RKO (cell line): ENCODE measurements at regions not wholly inside any gene's neighbourhood (a gene's known extent, or its start where the extent isn't known, plus 50 kb on each side); places are given as distances from the start of the nearest gene placed in this dataset.

Experiments
- DNase-seq: peaks from one replicate; pipeline ENCODE4 v3.0.0-alpha.2; 2016; ENCODE audit warnings: low spot score

DNA sequence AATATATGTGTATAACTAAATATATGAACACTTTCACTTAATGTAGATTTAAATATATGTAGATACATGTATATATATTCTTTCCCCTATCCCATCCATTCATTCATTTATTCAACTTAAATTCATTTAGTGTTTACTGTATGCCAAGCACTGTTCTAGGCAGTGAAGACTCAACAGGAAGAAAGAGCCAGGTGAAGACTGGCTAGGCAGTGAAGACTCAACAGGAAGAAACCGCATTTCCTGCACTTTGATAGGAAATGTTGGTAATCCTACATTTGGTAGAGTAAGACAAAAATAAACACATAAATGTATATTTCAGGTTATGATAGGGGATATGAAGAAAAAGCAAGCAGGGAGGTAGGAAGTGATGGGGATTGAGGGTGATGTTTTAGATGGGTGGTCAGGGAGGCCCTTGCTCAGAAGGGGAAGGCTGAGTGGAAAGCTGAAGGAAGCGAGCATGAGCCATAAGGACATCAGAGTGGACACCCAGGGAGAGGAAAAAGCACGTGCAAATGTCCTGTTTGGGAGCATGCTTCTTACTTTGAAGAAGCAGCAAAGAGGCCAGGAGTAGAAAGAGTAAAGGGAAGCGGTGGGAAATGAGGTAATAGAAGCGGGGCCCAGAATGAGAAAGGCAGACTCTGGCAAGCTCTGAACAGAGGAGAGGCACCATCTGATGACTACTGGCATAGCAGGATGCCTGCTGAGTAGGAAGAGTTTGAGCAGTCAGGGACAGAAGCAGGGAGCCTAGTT, 227.8 kb upstream of the MAP3K1 start:
- no peak for DNase-seq

DNA sequence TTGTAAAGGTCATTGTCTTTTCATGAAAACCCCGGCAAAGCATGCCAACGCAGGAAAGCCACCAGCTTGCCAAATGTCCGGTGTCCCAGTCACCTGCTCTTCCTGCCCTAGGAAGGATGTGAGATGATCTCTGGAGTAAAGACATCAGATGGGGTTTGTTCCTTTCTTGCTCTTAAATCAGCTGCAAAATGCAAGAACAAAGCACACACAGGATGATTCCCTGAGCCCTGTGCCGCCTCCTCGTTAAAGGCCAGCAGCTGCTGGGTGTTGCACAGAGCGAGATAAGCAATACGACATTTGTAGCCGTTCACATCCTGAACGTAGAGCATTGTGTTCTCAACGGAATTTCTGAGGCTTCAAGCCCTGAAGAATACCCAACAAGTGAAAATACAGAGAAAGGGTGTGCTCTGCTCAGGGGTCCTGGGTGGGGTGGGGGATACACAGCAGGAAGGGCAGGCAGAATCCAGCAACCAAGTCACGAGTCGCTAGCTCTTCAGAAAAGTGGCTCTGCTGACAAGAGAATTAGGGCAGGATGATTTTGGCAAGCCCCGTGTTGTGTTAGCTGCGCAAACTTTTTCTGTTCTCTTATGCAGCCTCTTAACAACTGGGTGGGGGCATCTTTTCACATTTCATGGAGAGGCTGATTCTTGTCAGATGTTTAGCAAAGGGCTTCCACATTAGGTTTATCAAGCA, 229.2 kb upstream of the MAP3K1 start:
- no peak for DNase-seq

DNA sequence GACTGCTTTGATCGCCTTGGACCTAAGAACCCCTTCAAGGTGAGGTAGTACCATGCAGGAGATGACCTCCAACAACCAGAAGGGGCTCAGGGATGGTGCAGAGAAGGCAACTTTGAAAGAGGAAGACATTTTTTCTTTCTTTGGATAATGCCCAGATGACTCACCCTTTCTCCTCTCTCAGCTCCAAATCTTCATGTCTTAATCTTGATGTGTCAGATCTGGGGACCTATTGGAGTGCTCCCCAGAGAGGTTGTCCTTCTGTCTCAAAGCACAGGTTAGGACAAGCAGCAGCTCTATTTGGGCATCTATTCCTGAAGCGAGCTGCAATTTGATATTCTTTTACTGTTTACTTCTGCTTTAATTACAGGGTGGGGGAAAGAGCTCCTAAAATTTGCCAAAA, 229.9 kb upstream of the MAP3K1 start:
- DNase-seq: no peak

DNA sequence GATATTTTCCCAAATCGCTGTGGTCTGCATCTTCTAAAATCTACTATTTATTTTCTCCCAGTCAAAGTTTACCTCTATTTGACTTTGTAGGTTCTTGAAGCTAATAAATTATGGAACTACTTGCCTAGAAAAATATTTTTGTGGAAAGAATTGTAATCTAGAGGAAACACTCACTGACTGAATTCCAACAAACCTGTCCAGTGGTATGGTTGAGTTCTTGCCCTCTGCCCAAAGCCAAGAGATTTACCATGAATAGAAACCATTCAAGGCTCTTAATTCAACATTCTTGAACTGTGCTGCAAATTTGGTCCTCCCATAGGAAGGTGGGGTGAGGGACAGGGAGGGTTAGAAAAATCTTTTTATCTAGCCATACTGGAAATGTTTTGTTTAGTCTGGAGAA, 233.9 kb upstream of the MAP3K1 start:
- no peak for DNase-seq

DNA sequence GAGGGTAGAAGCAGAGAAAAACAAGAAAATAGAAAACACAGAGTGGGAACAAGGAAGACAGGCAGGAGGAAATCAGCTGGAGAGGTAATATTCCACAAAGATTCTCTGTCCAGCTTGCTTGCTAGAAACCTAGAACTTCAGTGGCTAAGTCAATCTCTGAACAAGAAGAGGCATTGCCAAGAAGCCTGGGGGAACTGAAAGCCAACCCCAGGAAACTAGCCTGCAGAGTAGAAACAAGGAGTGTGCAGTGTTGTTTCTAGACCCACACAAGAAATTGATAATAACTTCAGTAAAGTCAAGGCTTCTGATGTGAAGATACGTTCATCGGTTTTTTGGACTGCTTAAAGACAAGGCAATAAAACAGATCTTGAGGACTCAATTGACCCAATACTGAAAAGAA, 234.5 kb upstream of the MAP3K1 start:
- no peak for DNase-seq

DNA sequence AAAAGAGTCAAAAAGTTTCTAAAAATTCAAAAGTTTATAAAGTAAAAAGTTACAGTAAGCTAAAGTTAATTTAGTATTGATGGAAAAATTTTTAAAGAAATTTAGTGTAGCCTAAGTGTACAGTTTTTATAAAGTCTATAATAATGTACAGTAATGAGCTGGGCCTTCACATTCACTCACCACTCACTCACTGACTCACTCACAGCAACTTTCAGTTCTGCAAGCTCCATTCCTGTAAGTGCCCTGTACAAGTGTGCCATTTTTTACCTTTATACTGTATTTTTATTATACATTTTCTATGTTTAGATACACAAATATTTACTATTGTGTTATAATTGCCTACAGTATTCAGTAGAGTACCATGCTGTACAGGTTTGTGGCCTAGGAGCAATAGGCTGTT, 239.5 kb upstream of the MAP3K1 start:
- DNase-seq: no peak

DNA sequence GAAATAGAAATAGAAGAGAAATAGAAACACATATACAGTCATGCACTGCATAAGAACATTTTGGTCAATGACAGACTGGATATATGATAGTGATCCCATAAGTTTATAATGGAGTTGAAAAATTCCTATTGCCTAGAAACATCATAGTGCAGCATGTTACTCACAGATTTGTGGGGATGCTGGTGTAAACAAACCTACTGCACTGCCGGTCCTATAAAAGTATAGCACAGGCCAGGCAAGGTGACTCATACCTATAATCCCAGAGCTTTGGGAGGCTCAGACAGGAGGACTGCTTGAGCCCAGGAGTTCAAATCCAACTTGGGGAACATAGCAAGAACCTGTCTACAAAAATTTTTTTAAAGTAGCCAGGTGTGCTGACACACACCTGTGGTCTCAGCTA, 240.6 kb upstream of the MAP3K1 start:
- no peak for DNase-seq

DNA sequence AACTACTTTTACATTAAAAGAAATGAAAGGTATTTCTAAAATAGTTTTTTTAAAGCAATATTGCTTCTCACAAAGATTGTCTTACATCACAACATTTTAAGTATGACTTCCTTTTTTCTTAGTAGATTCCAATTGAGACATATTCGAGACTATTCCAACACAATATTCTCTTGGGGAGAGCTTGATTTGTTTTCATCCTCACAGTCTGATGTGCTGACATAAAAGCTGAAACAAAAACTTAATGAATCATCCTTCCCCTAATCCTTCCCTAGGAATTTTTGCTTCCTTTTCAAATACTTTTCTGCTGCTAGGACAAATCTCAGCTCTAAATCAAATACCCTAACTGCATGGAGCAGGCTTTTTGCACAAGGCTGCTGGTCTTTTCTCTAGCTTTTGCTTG, 245.8 kb upstream of the MAP3K1 start:
- DNase-seq: no peak

DNA sequence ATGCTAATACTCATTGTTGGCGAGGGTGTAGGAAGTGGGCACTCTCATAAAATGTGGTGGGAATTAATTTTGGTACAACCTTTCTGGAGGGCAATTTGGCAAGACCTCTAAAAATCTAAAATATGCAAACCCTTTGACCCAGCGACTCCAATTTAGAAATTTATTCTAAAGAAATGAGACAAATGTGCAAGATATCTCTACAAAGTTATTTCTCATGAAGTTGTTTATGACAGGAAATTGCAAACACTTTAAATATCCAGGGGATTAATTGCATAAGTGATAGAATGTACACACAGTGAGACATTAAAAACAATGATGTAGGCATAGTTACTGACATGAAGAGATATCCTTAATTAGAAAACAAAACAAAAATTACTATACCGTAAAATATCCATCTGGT, 246.3 kb upstream of the MAP3K1 start:
- no peak for DNase-seq

DNA sequence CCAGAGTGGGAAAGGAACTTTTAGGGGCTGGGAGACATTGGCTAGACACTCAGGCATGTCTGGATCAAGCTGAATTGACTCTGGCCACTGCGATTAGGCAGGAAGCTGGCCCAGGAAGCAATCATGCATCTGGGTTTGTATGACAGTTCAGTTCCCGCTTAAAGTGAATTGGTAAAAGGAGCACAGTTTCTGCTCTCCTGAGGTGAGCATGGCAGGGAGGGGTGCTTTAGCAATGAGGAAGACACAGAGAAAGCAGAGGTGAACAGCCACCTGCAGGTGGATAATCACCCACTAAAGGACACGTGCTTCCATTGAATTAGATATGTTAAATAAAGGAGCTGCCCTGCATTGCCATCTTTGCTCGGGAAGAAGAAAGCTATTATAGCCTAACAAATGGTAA, 248.1 kb upstream of the MAP3K1 start:
- DNase-seq: no peak

DNA sequence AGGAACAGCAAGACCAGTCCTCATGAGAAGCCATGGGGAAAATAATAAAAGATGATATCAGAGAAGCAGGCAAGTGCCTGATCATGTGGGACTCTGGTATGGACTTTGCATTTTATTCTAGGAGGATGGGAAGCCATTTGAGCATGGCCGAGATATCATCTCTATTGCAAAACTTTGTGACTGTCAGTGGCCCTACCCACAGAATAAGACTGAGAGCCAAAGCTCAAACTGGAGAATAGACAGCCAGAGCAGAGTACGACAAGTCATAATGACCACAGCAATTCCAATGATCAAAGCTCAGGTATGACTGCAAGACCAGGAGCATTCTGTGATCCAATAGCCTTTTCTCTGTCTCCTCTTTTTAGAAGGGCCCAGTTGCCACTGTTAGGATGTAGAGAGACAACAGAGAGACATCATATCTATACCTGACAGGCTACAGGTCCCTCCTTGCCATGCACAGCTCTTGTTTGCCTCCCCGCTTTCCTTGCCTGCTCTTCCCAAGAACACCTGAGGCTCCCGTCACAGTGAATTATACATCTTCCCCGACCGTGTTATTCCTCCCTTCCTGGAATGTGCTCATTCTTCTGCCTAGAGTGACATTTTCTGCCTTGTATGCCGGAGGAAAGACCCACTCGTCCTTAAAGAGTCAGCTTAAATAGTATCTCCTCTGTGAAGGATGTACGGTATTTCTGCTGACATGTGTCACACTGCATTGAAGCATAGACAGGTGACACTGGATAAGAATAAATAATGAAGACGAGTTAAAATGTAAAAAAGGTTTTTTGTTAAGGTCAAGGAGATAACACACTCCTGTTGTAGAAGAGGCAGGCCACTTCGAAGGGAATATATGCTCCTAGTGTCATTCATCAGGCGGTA, 248.7 kb upstream of the MAP3K1 start:
- no peak for DNase-seq

DNA sequence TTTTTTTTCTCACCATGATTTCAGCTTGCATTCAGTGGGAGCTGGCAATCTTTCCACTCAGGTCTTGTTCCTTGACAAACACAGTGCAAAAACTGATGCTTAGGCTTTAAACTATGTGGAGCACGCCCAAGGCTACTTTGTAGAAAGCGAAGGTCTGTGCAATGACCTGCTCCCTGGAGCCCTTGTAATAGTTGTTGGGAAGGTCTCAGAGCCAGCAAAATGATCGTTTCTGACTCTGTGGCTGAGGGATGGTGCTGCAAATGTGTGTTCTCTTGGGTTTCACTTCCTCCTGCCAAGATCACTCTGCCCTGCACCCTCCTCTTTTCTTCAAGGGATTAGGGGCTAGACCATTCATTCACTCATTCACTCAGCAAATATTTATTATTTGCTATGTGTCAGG, 249.7 kb upstream of the MAP3K1 start:
- no peak for DNase-seq

DNA sequence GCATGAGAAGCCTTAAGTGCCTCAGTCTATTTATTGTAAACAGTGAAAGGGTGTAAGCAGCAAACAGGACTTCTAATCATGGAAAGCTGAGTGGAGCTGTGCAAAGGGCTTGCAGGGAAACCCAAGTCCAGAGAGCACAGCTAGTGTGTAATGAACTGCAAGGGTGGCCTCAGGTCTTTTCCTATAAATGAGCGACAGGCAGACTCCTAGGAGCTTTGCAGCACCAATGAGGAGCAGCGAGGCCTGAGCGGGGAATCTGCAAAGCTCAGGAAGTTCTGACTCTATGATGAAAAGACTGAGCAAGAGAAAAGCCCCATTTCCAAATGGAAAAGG, 250.1 kb upstream of the MAP3K1 start:
- no peak for DNase-seq

DNA sequence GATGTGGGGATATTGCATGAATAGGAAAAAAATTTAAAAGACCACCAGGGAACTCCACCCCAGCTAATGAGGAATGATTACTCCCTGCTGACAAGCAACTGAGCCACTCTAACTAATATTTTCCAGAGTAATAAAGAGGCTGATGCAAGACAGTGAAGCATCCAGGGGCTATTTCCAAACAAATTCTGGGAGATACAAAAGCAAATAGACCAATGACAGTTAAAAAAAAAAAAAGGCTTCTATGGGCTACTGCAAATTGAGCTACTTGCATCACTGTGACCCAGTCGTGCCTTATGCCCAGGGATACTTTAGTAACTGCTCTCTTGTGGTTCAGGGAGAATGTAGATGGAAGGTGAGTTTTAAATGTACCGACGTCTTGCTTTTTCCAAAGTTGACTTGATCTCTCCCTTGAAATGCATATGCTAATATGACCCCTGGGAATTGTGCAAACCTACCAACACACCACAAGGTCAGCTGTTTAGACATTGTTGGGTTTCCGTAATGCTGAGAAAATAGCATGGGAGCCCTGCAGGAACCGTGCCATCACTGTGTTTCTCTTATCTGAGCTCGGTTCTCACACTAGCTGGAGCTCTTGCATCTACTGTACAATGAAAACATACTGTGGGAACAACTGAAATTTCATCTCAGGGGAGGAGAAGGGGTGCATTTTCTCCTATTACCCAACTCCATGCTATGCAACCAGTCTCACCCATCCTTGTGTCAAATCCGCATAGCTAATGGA, 250.6 kb upstream of the MAP3K1 start:
- DNase-seq: no peak

DNA sequence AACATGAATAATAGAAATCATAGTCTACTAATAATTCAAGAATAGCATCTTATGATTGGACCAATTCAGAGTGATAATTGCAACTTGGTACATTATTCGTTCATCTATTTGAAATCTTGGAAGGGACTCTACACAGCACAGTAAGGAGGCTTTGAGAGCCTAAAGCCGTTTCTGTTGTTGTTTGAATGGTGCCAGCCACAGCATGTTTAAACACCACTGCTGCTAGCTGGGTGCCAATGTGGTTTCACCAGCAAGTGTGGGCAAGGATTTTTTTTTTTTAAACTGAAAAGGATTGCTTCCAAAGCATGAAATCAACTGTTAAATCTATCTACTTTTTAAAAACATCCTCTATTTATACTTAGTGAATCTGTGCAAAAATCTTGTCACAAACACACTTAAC, 253.9 kb upstream of the MAP3K1 start:
- no peak for DNase-seq

DNA sequence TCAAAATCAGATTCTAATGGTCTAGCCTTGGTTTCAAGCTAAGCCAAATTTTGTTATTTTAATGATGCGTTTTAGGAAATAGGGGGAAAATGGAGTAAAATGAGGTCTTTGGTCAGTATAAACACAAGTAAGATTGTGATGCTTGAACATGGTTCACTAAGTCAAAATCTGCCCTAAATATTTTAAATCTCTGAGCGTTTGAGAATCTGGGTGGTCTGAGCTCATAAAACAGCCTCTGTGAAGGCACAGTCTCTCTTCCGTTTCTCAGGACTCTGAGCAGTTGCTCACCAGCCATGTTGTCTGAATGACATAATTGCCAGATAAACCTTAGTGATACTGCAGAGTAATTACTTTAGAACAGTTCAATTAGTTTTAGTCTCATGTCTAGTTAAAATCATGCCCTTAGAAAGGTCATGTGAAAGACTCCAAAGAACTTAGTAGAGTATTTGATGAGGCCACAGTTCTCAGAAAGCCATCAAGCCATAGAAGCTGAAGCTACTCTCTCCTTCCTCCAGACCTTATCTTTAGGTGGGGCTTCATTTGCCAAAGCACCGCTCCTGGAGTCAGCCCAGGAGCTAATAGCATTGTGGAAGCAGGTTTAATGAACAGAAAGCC, 257.1 kb upstream of the MAP3K1 start:
- DNase-seq: no peak

DNA sequence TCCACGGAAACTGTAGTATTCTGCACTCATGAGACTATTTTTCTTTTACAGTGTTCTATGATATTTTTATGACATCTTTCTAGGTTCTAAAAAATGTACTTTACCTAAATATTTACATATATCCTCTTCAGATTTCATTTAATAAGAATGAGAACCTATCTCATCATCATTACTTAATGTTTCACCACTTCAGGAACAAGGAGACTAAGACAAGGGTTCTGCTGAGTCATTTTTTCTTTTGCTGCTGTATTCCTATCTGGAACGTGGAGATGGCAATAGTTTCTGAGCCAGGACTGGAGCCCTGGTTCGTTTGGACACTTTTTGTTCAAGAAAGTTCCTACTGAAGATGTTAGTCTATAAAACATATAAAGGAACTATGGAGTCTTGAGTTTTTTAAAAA, 258.2 kb upstream of the MAP3K1 start:
- DNase-seq: no peak

DNA sequence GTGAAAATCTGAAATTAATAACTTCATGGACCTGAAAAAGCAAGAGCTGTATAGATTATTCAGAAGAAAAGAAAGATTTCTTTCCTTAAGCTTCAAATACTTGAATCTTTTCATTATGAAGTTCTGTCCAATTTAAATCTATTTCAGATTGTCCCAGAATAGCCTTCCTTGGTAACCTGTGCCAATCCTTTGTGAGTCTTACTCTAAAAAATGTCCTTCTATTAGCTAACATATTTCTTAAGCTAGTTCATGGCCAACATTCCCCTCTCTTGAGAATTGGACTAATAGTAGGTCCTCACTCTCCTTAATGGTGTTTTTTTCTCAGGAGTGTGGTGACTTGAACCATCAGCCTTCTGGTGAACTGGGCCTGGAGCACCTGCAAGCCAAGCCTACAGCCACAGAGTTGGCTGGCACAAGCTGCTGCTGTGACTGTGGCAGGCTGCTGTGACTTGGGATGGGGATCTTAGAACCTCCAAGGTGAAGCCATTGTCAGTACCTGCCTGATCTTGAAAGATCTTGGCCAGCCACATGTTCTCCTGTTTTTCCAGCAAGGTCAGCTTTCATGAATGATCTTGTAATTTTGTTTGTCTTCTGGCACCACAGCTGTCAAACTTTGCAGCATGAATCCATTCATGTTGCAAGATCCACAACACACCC, 262.6 kb upstream of the MAP3K1 start:
- no peak for DNase-seq

DNA sequence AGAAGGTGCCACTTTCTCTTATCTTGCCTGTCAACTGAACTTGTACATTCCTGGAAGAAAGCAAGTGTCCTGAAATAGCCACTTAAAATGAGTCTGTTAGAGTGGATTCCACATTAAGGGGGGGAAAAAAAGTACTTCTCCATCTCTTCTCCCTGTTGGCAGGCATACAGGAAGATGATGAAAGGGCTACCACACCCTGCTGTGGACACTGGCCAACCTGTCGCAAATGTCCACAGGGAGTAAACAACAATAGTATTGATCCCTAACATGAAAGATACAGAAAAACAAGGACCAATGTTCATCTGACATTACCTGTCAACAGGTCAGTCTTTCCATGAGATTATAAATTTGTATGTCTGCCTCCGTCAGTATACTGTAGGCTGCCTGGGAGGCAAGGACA, 265.1 kb upstream of the MAP3K1 start:
- no peak for DNase-seq

DNA sequence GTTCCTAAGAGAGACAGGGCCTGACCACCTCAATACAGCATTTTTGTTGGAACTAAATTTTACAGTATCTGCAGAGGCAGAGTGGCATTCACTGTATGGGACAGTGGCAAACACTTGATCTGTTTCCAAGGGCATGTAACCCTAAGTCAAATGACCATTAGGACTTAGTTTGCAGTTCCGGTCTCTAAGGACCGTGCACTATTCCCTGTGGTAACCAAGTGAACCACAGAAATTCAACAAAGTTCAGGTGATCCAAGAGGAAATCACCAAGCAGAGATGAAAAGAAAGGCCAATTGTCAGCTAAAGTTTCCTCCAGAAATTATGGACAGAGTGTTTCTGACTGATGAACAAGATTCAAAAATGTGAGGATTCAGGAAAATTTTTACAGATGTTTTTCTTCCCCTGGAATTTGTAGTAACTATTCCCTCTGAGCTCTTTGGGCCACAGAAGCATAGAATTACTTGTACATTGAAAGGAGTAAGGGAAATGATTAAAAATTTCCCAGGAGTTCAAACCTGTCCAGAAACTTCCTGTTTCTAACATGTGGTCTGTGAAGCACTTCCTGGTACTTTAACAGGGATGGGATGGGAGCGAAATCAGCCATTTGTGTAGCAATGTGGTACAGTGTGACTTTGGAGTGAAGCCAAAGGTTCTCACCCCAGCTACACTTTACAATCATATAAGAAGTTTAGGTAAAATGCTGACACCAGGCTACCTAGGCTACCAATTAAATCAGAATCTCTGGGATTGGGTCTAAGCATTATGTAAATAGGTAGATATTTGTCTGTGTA, 266.1 kb upstream of the MAP3K1 start:
- no peak for DNase-seq

DNA sequence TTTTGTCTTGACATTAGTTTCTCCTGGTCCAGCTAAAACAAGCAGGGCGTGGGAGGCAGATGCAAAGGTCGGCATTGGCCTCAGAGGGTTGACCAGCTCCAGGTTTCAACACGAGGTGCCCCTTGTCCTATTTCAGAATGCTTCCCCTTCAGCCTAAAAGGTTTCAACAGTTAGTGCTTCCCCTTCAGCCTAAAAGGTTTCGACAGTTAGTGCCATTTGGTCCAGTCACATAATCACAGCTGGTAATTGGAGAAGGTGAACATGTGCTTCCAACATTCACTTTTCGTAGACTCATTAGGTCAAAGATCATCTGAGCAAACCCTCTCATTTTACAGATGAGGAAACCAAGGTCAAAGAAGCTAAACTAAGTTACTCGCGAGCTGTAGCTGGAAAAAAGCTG, 270.3 kb upstream of the MAP3K1 start:
- no peak for DNase-seq
